NT2/D1 (cell line): ENCODE measurements at regions not wholly inside any gene's neighbourhood (a gene's known extent, or its start where the extent isn't known, plus 50 kb on each side); places are given as distances from the start of the nearest gene placed in this dataset.

Experiments
- SUZ12 ChIP-seq: IDR thresholded peaks from 2 replicates; pipeline ENCODE4 v1.6.1; 2011; ENCODE audit not compliant: insufficient read length, insufficient read depth; ENCODE audit errors: extremely low read depth
- YY1 ChIP-seq: IDR thresholded peaks from 2 replicates; pipeline ENCODE4 v1.6.1; 2011; ENCODE audit not compliant: insufficient read length, insufficient read depth
- ZNF274 ChIP-seq: IDR thresholded peaks from 2 replicates; pipeline ENCODE4 v1.6.1; 2011; ENCODE audit warnings: mild to moderate bottlenecking, low read depth, low read length

- no peak for TF ChIP-seq YY1
- no peak for TF ChIP-seq SUZ12
- no peak for TF ChIP-seq ZNF274
Measured at GRCh38 chr3:82474711-82475110, 713.3 kb upstream of the GBE1 start.
